ENCODE measurements at regions not wholly inside any gene's neighbourhood (a gene's known extent, or its start where the extent isn't known, plus 50 kb on each side); places are given as distances from the start of the nearest gene placed in this dataset.

- Histone ChIP-seq H4K91ac (ENCODE audit: insufficient read depth, low read depth, low read length) (no peak overlapping the region), H3K9ac (ENCODE audit: low read depth, low read length) (no peak overlapping the region), H2AK5ac (ENCODE audit: low read depth, low read length) (no peak overlapping the region), H3K4me3 (ENCODE audit: insufficient read depth, low read depth, low read length) (no peak overlapping the region), H3K79me1 (ENCODE audit: low read depth in 1 of 2, low read length in 2 of 2) (no peaks in the 10 kb centered on the region), H3K14ac (replicated peaks; ENCODE audit: low read depth, low read length) (no peak overlapping the region), H3K27me3 (ENCODE audit: control insufficient read depth, insufficient read depth, low read length) (no peaks in the 10 kb centered on the region; the same call in 1 of the 2 replicates), H3K18ac (ENCODE audit: low read depth, low read length) (no peak overlapping the region; the same call in 1 of the 2 replicates), H3K9me1 (ENCODE audit: insufficient read depth, low read length) (no peaks in the 10 kb centered on the region), H4K5ac (ENCODE audit: low read depth, low read length) (no peak overlapping the region), H2BK120ac (ENCODE audit: low read depth, low read length) (no peak overlapping the region), H3K4me1 (ENCODE audit: control insufficient read depth, insufficient read depth, low read length) (peaks cover 2% of the 10 kb centered on the region; the same call in 1 of the 2 replicates), H2BK20ac (ENCODE audit: low read depth, low read length) (no peak overlapping the region), H2AK9ac (replicated peaks; ENCODE audit: low read depth, low read length, poor library complexity) (no peak overlapping the region), H3K27ac (ENCODE audit: insufficient read depth, low read length) (no peak overlapping the region), H4K20me1 (ENCODE audit: insufficient read depth, low read length) (no peaks in the 10 kb centered on the region), H4K8ac (ENCODE audit: low read depth in 2 of 2, low read length in 2 of 2) (no peak overlapping the region), H3K9me3 (ENCODE audit: control insufficient read depth, insufficient read depth, low read length) (no peaks in the 10 kb centered on the region), H3K36me3 (ENCODE audit: control insufficient read depth, insufficient read depth, low read length) (no peaks in the 10 kb centered on the region), H2AFZ (replicated peaks; ENCODE audit: low read length, poor library complexity) (no peak overlapping the region), H3K4me2 (ENCODE audit: low read depth, low read length) (no peak overlapping the region), H3K4ac (ENCODE audit: low read depth, low read length) (no peak overlapping the region), H2BK15ac (ENCODE audit: low read depth, low read length) (no peak overlapping the region), H3K23ac (ENCODE audit: low read depth, low read length) (no peak overlapping the region), H2BK5ac (ENCODE audit: low read depth, low read length, poor library complexity, severe bottlenecking) (no peak overlapping the region), H3K56ac (ENCODE audit: extremely low read depth, insufficient read depth, low read length) (no peak overlapping the region)
- TF ChIP-seq SMC3 (IDR thresholded peaks at IDR 0.05; ENCODE audit: low read depth, low read length) (peak; percentile 40), MXI1 (IDR thresholded peaks at IDR 0.05; ENCODE audit: borderline replicate concordance, low read depth, low read length) (no peak), RFX5 (IDR thresholded peaks at IDR 0.05; ENCODE audit: low read depth, low read length) (no peak), RAD21 (IDR thresholded peaks at IDR 0.05; ENCODE audit: low read length) (peak; percentile 50), BHLHE40 (IDR thresholded peaks at IDR 0.05; ENCODE audit: low read depth, low read length) (no peak), FOS (IDR thresholded peaks at IDR 0.05; ENCODE audit: low read depth, low read length) (no peak), CTCF (conservative IDR thresholded peaks at IDR 0.05; ENCODE audit: low read depth, low read length) (peak; percentile 46), NFE2L2 (IDR thresholded peaks at IDR 0.05; ENCODE audit: low read depth, low read length) (no peak), USF2 (IDR thresholded peaks at IDR 0.05; ENCODE audit: low read depth, low read length) (no peak), CEBPB (IDR thresholded peaks at IDR 0.05; ENCODE audit: low read depth, low read length) (peak; percentile 31; the same call in 1 of the 2 replicates), CHD1 (IDR thresholded peaks at IDR 0.05; ENCODE audit: low read depth, low read length) (no peak), MAZ (IDR thresholded peaks at IDR 0.05; ENCODE audit: borderline replicate concordance, low read depth, low read length) (no peak), ELK1 (IDR thresholded peaks at IDR 0.05; ENCODE audit: borderline replicate concordance, low read depth, low read length) (no peak), POLR2A (IDR thresholded peaks at IDR 0.05; ENCODE audit: low read depth, low read length) (no peak)
- in situ Hi-C loops (cut with MboI; ENCODE audit: low sequenced_read_pairs) (no loop called here), intact Hi-C loops (cut with micrococcal nuclease) (loop anchor here (1.0 to 5.0 kb wide), 3 partner anchors 136 to 310 kb away; no protein-coding TSS in a partner anchor), dilution Hi-C loops (cut with HindIII; ENCODE audit: low sequenced_read_pairs, unreplicated experiment) (no loop called here)
- ChIA-PET POLR2A (ENCODE audit: unreplicated experiment) (no interaction called here), CTCF (interaction anchor here (1.6 kb wide), 1 partner anchor 310 kb away, joined by 3 read pairs; no protein-coding TSS in a partner anchor)
- BruUV-seq (replicated peaks): no TSS peak
- peak; percentile 43 for DNase-seq
- 50% methylated on average over 2 of the region's 2 CpGs; no CpG with 5 or more reads in 1 of the 2 experiments for WGBS, 2 experiments (ENCODE audit: extremely low coverage in 2 of 2, insufficient read length in 1 of 2)
- peak; percentile 60 for ATAC-seq (ENCODE audit: low read depth)
These were observed 169.8 kb downstream of the CLCN4 start for GRCh38 chrX:10326578-10326977.

All from IMR-90 (cell line).